M059J (cell line): ENCODE measurements at regions not wholly inside any gene's neighbourhood (a gene's known extent, or its start where the extent isn't known, plus 50 kb on each side); places are given as distances from the start of the nearest gene placed in this dataset.
"Not testable (repeated sequence)": the region's sequence is repeated elsewhere in the genome, so short reads cannot be mapped to it uniquely, and the experiment has no call there.

Source experiments
- DNase-seq: peaks from one replicate; pipeline ENCODE4 v3.0.0-alpha.2; 2012; ENCODE audit warnings: low read depth

GRCh38 chr19:5290336-5291262, 50.0 kb downstream of the PTPRS start:
- no peak for DNase-seq

GRCh38 chr19:5289060-5289990, 51.3 kb downstream of the PTPRS start:
- DNase-seq = no peak

- no peak for DNase-seq
Measured at GRCh38 chr19:5288347-5288739, 52.3 kb downstream of the PTPRS start.

- peak; percentile 75 for DNase-seq
Measured at GRCh38 chr19:5287066-5287465, 53.5 kb downstream of the PTPRS start.

- no peak for DNase-seq
Measured at GRCh38 chr19:5286465-5287029, 54.1 kb downstream of the PTPRS start.

- no peak for DNase-seq
Measured at GRCh38 chr19:5285955-5286354, 54.7 kb downstream of the PTPRS start.

- no peak for DNase-seq
Measured at GRCh38 chr19:5285311-5285710, 55.3 kb downstream of the PTPRS start.

- no peak for DNase-seq
Measured at GRCh38 chr19:5282901-5283300, 57.7 kb downstream of the PTPRS start.

- DNase-seq = no peak
Measured at GRCh38 chr19:5281588-5281987, 59.0 kb downstream of the PTPRS start.

- not testable (repeated sequence) for DNase-seq
Measured at GRCh38 chr19:5275668-5276067, 64.9 kb downstream of the PTPRS start.

GRCh38 chr19:5273782-5274181, 66.8 kb downstream of the PTPRS start:
- no peak for DNase-seq

- DNase-seq = no peak
Measured at GRCh38 chr19:5271145-5271544, 69.5 kb downstream of the PTPRS start.

GRCh38 chr19:5269926-5270325, 70.7 kb downstream of the PTPRS start:
- no peak for DNase-seq

GRCh38 chr19:5269279-5269678, 71.3 kb downstream of the PTPRS start:
- no peak for DNase-seq

- DNase-seq = no peak
Measured at GRCh38 chr19:5268801-5269200, 71.8 kb downstream of the PTPRS start.

GRCh38 chr19:5265260-5265659, 75.4 kb downstream of the PTPRS start:
- DNase-seq = no peak

- no peak for DNase-seq
Measured at GRCh38 chr19:5264453-5264852, 76.2 kb downstream of the PTPRS start.

- no peak for DNase-seq
Measured at GRCh38 chr19:5263615-5264014, 77.0 kb downstream of the PTPRS start.

GRCh38 chr19:5262721-5263120, 77.9 kb downstream of the PTPRS start:
- no peak for DNase-seq

- DNase-seq = no peak
Measured at GRCh38 chr19:5261156-5261890, 79.3 kb downstream of the PTPRS start.

- DNase-seq = no peak
Measured at GRCh38 chr19:5260381-5260967, 80.1 kb downstream of the PTPRS start.
